ENCODE measurements at regions not wholly inside any gene's neighbourhood (a gene's known extent, or its start where the extent isn't known, plus 50 kb on each side); places are given as distances from the start of the nearest gene placed in this dataset.

- no peak for TF ChIP-seq CTCF (IDR thresholded peaks at IDR 0.05)
- TF ChIP-seq POLR2A (IDR thresholded peaks at IDR 0.05) = no peak
These were observed 113.5 kb upstream of the GALNT15 start for GRCh38 chr3:16060945-16061344.

All from body of pancreas (tissue), 4 donors.